HFF-Myc (cell line): ENCODE measurements at regions not wholly inside any gene's neighbourhood (a gene's known extent, or its start where the extent isn't known, plus 50 kb on each side); places are given as distances from the start of the nearest gene placed in this dataset.

ENCODE experiments used
- DNase-seq: peaks from one replicate; pipeline ENCODE4 v3.0.0-alpha.2; 2011; ENCODE audit warnings: low read depth; ENCODE audit errors: extremely low read depth
- H3K4me3 ChIP-seq: replicated peaks from 2 replicates; pipeline ENCODE4 v1.5.1; 2011; ENCODE audit warnings: low read depth, mild to moderate bottlenecking, control low read depth, low read length
- TF ChIP-seq, protein P1 (sequence below): IDR thresholded peaks from 2 replicates; pipeline ENCODE4 v1.5.1; 2012; ENCODE audit warnings: mild to moderate bottlenecking, low read depth, low read length, control low read depth; ENCODE audit errors: missing control alignments

DNA sequence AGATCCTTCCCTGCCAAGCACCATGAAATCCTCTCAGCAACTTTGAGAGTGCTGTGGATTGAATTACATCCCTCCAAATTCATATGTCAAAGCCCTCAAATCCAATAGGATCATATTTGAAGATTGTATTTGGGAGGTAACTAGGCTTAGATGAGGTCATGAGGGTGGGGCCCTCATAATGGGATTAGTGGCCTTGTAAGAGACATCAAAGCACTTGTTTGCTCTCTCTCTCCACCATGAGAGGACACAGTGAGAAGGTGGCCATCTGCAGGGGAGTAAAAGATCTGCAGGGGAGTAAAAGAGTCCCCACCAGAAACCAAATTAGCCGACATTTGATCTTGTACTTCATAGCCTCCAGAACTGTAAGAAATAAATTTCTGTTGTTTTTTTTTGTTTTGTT lies 298.2 kb downstream of the SAMD5 start:
- DNase-seq, result no peak
- TF ChIP-seq, protein P1, sequence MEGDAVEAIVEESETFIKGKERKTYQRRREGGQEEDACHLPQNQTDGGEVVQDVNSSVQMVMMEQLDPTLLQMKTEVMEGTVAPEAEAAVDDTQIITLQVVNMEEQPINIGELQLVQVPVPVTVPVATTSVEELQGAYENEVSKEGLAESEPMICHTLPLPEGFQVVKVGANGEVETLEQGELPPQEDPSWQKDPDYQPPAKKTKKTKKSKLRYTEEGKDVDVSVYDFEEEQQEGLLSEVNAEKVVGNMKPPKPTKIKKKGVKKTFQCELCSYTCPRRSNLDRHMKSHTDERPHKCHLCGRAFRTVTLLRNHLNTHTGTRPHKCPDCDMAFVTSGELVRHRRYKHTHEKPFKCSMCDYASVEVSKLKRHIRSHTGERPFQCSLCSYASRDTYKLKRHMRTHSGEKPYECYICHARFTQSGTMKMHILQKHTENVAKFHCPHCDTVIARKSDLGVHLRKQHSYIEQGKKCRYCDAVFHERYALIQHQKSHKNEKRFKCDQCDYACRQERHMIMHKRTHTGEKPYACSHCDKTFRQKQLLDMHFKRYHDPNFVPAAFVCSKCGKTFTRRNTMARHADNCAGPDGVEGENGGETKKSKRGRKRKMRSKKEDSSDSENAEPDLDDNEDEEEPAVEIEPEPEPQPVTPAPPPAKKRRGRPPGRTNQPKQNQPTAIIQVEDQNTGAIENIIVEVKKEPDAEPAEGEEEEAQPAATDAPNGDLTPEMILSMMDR, result no peak
- H3K4me3 ChIP-seq, result no peak overlapping the region

DNA sequence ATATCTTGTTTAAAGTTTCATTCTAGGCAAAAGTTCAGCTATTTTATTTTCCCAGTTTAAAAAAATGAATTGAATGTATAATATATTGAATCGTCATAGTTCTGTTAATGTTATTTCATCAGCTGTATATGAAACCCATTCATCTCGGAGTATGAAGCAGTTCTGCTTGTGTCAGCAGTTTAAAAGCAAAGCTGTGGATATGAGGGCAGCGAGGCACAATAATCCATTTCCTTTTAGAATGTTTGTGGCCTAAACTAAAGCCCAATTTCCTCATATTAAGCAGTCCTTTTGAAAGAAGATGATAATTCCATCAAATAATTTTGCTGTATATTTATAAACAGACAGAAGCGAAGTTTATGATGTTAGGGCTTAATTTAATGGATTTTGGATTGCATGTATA lies 300.1 kb downstream of the SAMD5 start:
- DNase-seq, result no peak
- TF ChIP-seq, protein P1, result no peak
- no peak overlapping the region for H3K4me3 ChIP-seq

DNA sequence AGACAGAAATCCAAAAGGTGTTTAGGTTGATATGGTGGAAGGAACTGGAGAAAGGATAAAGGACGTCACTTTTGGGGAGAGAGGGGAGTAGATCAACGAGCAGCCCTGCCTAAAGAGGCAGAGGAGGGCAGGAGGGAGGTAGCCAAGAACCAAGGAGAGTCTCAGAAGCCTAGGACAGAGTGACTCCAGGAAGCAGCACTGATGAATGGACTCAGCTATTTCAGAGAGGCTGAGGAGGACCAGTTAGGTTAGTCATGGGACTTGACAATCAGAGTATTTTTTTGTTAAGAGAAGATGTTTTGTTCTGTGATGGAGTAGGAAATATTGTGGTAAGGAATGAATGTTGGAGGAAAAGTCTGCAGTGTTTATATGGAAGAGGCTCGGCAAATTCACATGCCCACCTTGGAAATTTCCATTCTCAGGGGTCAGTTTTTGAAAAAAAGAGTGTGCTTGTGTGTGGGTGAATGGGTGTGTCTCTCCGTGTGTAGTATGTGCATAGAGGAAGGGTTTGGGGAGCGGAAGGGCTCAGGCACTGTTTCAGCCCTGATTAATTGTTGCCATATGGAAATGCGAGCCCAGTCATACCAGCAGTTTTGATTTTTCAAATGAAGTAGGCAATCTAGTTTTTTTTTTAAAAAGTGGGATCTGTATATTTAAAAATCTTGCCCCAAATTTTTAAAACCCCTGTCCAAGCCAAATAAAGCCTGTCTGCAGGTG lies 303.6 kb downstream of the SAMD5 start:
- TF ChIP-seq, protein P1, result no peak
- no peak overlapping the region for H3K4me3 ChIP-seq
- peak; percentile 9 for DNase-seq

DNA sequence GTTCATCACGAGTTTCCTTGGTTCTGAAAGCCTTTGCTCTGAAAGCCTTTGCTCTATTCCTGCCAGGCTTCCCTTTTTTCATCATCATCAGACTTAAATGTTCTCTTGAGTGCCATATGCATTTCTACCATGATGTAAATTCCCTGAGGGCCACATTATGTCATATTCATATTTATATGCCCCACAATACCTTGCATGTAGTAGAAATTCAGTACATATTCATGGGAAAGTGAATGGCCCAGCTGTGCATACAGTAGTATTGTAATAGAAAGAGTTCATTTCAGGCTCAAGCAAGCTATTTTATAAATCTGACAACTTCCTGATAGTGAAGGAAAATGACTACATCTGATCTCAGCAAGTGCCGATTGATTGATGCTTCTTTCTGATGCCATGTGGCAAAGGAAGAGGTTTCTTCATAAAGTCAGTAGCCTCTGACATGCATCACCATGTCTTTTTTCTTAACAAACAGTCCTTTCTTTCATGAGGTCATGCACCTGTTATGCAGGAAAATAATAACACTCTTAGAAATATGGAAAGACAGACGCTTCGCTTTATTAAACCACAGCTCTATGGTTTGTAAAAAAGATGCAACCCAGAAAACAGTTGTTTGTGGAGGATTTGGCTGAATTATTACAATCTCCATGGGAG lies 308.7 kb downstream of the SAMD5 start:
- no peak overlapping the region for H3K4me3 ChIP-seq
- no peak for DNase-seq
- TF ChIP-seq, protein P1, result no peak

DNA sequence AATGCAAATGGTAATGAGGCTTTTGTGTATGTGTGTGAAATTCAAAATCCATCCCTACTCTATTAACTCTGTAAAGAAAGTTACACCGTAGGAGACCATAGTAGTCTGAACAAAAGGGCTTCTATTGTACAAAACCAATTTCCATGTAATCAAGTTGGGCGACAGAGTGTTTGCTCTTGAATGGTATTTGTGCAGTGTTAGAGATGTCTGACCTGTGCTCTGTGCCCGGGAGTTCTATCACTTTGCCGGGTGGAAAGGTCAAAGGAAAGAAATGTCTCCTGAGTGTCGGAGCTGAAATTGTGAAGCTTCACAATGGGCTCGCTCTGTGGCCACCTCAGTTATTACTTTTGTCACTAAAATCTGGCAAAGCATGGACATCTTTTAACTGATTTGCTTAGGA lies 312.0 kb downstream of the SAMD5 start:
- TF ChIP-seq, protein P1, result no peak
- no peak for DNase-seq

DNA sequence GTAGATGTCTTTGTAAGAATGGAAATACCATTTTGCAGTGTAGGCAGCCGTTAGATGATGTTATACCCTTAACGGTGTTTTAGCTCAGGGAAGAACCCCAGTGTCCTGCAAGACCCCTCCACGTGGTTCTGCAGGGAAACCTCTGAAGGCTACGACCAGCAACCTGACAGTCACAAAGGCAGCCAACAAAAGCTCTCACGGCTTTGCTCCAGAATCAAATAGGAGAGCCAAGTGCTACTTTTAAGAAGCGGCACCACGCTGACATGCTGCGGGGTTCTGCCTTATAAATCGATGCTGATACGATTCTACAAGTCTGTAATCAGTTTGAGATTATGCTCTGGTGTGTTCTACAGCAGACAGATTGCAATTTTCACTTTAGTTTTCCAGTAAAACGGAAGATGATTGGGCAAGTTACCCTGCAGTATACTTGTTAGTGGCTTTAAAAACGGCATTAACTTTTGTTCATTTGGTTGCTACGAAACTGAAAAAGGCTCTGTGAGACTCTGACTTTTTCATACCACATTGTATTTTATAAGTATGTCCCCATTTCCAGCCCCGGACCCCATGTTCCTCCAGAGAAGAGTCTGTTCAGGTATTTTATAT lies 312.9 kb downstream of the SAMD5 start:
- no peak for DNase-seq
- TF ChIP-seq, protein P1, result no peak
- H3K4me3 ChIP-seq, result no peak overlapping the region

More for the DNA sequence above, 312.0 kb downstream of the SAMD5 start:
- H3K4me3 ChIP-seq, result no peak overlapping the region
